Psoas muscle (tissue), 7 donors: ENCODE measurements at regions not wholly inside any gene's neighbourhood (a gene's known extent, or its start where the extent isn't known, plus 50 kb on each side); places are given as distances from the start of the nearest gene placed in this dataset.

ENCODE experiments used
- ATAC-seq, 4 donors: fragments of 200-7000 bp; cut with Tn5 transposase; one replicate each; pipeline ENCODE4 v1.9.1; 2020; ENCODE audit warnings: moderate library complexity in 3 of 4, mild to moderate bottlenecking in 2 of 4
- DNase-seq, 2 donors: peaks; one replicate each; pipeline ENCODE4 v3.0.0-alpha.2; 2020
- H3K27ac ChIP-seq: fragments of 200-600 bp; one replicate; pipeline ENCODE4 v1.8.0; 2022
- H3K27me3 ChIP-seq, 3 donors: fragments of 200-600 bp in 1 of 3; one replicate each; pipeline versions ENCODE4 v1.6.1 to v1.8.0; 2013 to 2022; ENCODE audit warnings: low read length in 2 of 3, mild to moderate bottlenecking in 2 of 3, moderate library complexity in 1 of 3; ENCODE audit not compliant: insufficient read depth in 3 of 3
- H3K36me3 ChIP-seq, 2 donors: fragments of 200-600 bp in 1 of 2; one replicate each; pipeline versions ENCODE4 v1.6.1 to v1.8.0; 2013 to 2022; ENCODE audit warnings: low read depth in 1 of 2, mild to moderate bottlenecking in 1 of 2, moderate library complexity in 1 of 2; ENCODE audit not compliant: insufficient read depth in 1 of 2
- H3K4me1 ChIP-seq: fragments of 200-600 bp; one replicate; pipeline ENCODE4 v1.8.0; 2022
- H3K4me3 ChIP-seq: fragments of 200-600 bp; one replicate; pipeline ENCODE4 v1.8.0; 2022; ENCODE audit warnings: mild to moderate bottlenecking
- H3K9me3 ChIP-seq: fragments of 200-600 bp; one replicate; pipeline ENCODE4 v1.8.0; 2022
- CTCF ChIP-seq: fragments of 200-600 bp; IDR thresholded peaks from one replicate; pipeline ENCODE4 v1.8.0; 2022; ENCODE audit warnings: antibody characterized with exemption
- WGBS, 3 donors: extraction: QIAGEN DNeasy Blood & Tissue Kit; methylation state at CpG; one replicate each; pipeline versions ENCODE4 v1.1.6 to v1.1.7; 2013; 5-methylcytosine and 5-hydroxymethylcytosine counted together
- intact Hi-C, 2 donors: fragments of 100-400 bp; cut with DNase I; formaldehyde crosslinking; loops; one replicate each; pipeline versions ENCODE4 v1.11.0 to v1.14.2; 2022
- donor health status: healthy with polysubstance abuse.
- donor health status: DM: no; HTN: no; CAD: no; lungs with moderate emphysema.
- donor health status: Bipolar disorder and iron deficiency.
- donor health status: healthy.
- donor health status: DM: yes; HTN: yes; CAD: no.
- donor health status: DM: no; HTN: no; CAD: no.
- donor health status: DM: yes; HTN: yes; CAD: no.

- intact Hi-C loops: no loop called here
- Histone ChIP-seq H3K27me3 (no peaks in the 10 kb centered on the region), H3K4me1 (no peaks in the 10 kb centered on the region), H3K36me3 (no peaks in the 10 kb centered on the region), H3K27ac (no peak overlapping the region), H3K4me3 (no peak overlapping the region), H3K9me3 (no peaks in the 10 kb centered on the region)
- TF ChIP-seq CTCF: no peak
- WGBS, 3 donors: 22 to 57% (median 24%) methylated on average over 2 of the region's 2 CpGs
- DNase-seq (no peak), ATAC-seq (no peak)
These were observed 307.7 kb downstream of the OMA1 start for GRCh38 chr1:58238846-58239245.

- Histone ChIP-seq H3K4me1 (no peaks in the 10 kb centered on the region), H3K36me3 (no peaks in the 10 kb centered on the region), H3K27ac (no peak overlapping the region), H3K27me3 (no peaks in the 10 kb centered on the region), H3K4me3 (no peak overlapping the region), H3K9me3 (no peaks in the 10 kb centered on the region)
- intact Hi-C loops: no loop called here
- WGBS, 3 donors: 64 to 66% (median 65%) methylated on average over 3 of the region's 3 CpGs
- ATAC-seq (no peak), DNase-seq (no peak)
- no peak for TF ChIP-seq CTCF
These were observed 312.8 kb downstream of the OMA1 start for GRCh38 chr1:58233729-58234128.

- H3K4me1 ChIP-seq: no peaks in the 10 kb centered on the region
- no peaks in the 10 kb centered on the region for H3K9me3 ChIP-seq
- H3K36me3 ChIP-seq: no peaks in the 10 kb centered on the region
- no peak overlapping the region for H3K27ac ChIP-seq
- 59 to 77% (median 63%) methylated on average over 1 of the region's 1 CpG for WGBS, 3 donors
- H3K27me3 ChIP-seq: no peaks in the 10 kb centered on the region
- intact Hi-C loops: no loop called here
- TF ChIP-seq CTCF: no peak
- DNase-seq (no peak), ATAC-seq (no peak)
- no peak overlapping the region for H3K4me3 ChIP-seq
These were observed 315.3 kb downstream of the OMA1 start for GRCh38 chr1:58231204-58231603.

- Histone ChIP-seq H3K4me1 (no peaks in the 10 kb centered on the region), H3K36me3 (no peaks in the 10 kb centered on the region), H3K4me3 (no peak overlapping the region), H3K9me3 (no peaks in the 10 kb centered on the region), H3K27ac (no peak overlapping the region), H3K27me3 (no peaks in the 10 kb centered on the region)
- ATAC-seq: no peak
- intact Hi-C loops: no loop called here
- DNase-seq: no peak
- WGBS, 3 donors: 67 to 85% (median 76%) methylated on average over 3 of the region's 3 CpGs
- no peak for TF ChIP-seq CTCF
These were observed 318.9 kb downstream of the OMA1 start for GRCh38 chr1:58227604-58228003.

- WGBS, 3 donors: 64 to 69% (median 69%) methylated on average over 4 of the region's 4 CpGs
- ATAC-seq (no peak), DNase-seq (no peak)
- Histone ChIP-seq H3K36me3 (no peaks in the 10 kb centered on the region), H3K27me3 (no peaks in the 10 kb centered on the region), H3K9me3 (no peaks in the 10 kb centered on the region), H3K4me1 (no peaks in the 10 kb centered on the region), H3K4me3 (no peak overlapping the region), H3K27ac (no peak overlapping the region)
- TF ChIP-seq CTCF: no peak
- intact Hi-C loops: no loop called here
These were observed 323.0 kb downstream of the OMA1 start for GRCh38 chr1:58223522-58223921.
